ENCODE measurements at regions not wholly inside any gene's neighbourhood (a gene's known extent, or its start where the extent isn't known, plus 50 kb on each side); places are given as distances from the start of the nearest gene placed in this dataset.
"Not testable (repeated sequence)": the region's sequence is repeated elsewhere in the genome, so short reads cannot be mapped to it uniquely, and the experiment has no call there.

- not testable (repeated sequence) for H3K9me3 Mint-ChIP-seq; DNase-seq; ATAC-seq (replicated peaks in 1 of 2); H3K27me3 Mint-ChIP-seq (ENCODE audit: low read depth); H3K4me1 Mint-ChIP-seq (ENCODE audit: low read depth); H3K36me3 Mint-ChIP-seq (ENCODE audit: insufficient read depth in 2 of 2); H3K27ac Mint-ChIP-seq; H3K4me3 Mint-ChIP-seq
Observed at GRCh38 chr3:88303331-88303904, 153.7 kb downstream of the C3orf38 start.

DNA sequence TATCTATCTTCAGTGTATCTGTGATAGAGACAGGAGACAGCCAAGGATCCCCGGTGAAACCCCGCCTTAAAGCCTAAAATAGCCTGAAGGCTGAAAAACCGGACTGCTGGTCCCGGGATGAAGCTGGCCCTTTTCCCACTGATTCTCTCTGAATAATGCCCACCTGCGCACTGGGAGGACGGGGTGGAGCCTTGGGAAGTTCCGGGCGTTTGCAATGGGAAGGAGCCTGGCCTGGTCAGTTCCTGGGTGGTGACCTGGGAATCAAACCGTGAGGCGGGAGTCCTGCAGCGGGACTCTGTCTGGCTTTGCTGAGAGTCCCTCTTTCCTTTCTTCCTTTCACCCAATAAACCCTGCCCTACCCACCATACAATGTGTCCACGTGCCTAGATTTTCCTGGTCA is 157.9 kb downstream of the C3orf38 start:
- H3K9me3 Mint-ChIP-seq, result peaks cover 0 to 2% of the 10 kb centered on the region in 2 donors
- ATAC-seq (replicated peaks in 1 of 2) (no peak), DNase-seq (no peak)
- H3K36me3 Mint-ChIP-seq (ENCODE audit: insufficient read depth in 2 of 2), result no peaks in the 10 kb centered on the region
- no peak overlapping the region for H3K27ac Mint-ChIP-seq
- H3K4me1 Mint-ChIP-seq (ENCODE audit: low read depth), result no peaks in the 10 kb centered on the region
- H3K4me3 Mint-ChIP-seq, result no peak overlapping the region
- no peaks in the 10 kb centered on the region for H3K27me3 Mint-ChIP-seq (ENCODE audit: low read depth)

GRCh38 chr3:88311826-88312225 is 162.1 kb downstream of the C3orf38 start:
- DNase-seq, result no peak
- ATAC-seq (replicated peaks in 1 of 2), result no peak
- Mint-ChIP-seq H3K36me3 (ENCODE audit: insufficient read depth in 2 of 2) (no peaks in the 10 kb centered on the region), H3K27me3 (ENCODE audit: low read depth) (no peaks in the 10 kb centered on the region), H3K27ac (no peak overlapping the region), H3K4me3 (no peak overlapping the region), H3K9me3 (no peaks in the 10 kb centered on the region), H3K4me1 (ENCODE audit: low read depth) (no peaks in the 10 kb centered on the region)

GRCh38 chr3:88312256-88312655 is 162.5 kb downstream of the C3orf38 start:
- Mint-ChIP-seq H3K4me3 (no peak overlapping the region), H3K4me1 (ENCODE audit: low read depth) (no peaks in the 10 kb centered on the region), H3K27me3 (ENCODE audit: low read depth) (no peaks in the 10 kb centered on the region), H3K9me3 (no peaks in the 10 kb centered on the region), H3K27ac (no peak overlapping the region), H3K36me3 (ENCODE audit: insufficient read depth in 2 of 2) (no peaks in the 10 kb centered on the region)
- ATAC-seq (replicated peaks in 1 of 2) (no peak), DNase-seq (no peak)

DNA sequence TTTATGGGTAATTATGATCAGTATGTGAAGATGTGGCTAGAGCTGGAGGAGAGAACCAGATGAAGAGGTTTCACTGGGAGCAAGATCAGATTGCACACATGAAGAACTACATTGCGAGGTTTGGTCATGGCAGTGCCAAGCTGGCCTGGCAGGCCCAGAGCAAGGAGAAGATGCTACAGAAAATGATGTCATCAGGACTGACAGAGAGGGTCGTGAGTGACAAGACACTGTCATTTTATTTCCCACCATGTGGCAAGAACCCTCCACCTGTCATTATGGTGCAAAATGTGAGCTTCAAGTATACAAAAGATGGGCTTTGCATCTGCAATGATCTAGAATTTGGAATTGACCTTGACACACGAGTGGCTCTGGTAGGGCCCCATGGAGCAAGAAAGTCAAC is 168.3 kb downstream of the C3orf38 start:
- Mint-ChIP-seq H3K4me1 (ENCODE audit: low read depth) (no peaks in the 10 kb centered on the region), H3K36me3 (ENCODE audit: insufficient read depth in 2 of 2) (no peaks in the 10 kb centered on the region), H3K4me3 (no peak overlapping the region), H3K27me3 (ENCODE audit: low read depth) (no peaks in the 10 kb centered on the region), H3K27ac (no peak overlapping the region), H3K9me3 (peaks cover 0 to 3% of the 10 kb centered on the region in 2 donors)
- DNase-seq, result no peak
- no peak for ATAC-seq (replicated peaks in 1 of 2)

DNA sequence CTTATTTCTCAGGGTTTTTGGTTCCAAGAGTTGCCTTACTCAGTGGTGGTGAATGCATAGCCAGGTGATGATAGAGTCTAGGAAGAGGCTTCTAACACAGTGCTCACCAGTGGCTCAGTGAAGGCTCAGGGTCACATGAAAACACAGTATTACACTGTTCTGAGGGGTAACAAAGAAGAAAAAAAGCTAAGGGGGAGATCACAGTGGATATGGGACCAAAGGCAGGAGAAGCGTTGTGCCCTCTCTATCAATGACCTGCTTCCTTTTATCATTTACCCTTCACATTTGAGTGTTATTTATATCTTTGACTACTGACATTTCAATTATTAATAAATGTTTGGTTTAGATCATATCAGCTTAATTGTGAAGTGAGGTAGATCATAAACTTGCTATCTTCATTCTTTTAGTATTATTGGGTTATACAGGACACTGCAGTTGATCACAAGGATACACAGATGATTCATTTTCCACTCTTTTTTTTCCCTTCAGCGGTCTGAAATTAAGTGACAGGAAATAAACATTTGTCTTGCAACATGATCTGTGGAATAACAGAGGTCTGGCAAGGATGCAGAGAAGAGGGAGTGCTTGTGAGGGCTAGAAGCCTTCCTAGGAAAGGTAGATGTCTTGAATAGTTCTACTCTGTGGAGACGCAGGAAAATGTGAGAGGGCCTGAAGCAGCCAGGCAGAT is 171.7 kb downstream of the C3orf38 start:
- DNase-seq (no peak), ATAC-seq (replicated peaks in 1 of 2) (no peak)
- Mint-ChIP-seq H3K27me3 (ENCODE audit: low read depth) (no peaks in the 10 kb centered on the region), H3K9me3 (peaks cover 0 to 3% of the 10 kb centered on the region in 2 donors), H3K36me3 (ENCODE audit: insufficient read depth in 2 of 2) (no peaks in the 10 kb centered on the region), H3K27ac (no peak overlapping the region), H3K4me1 (ENCODE audit: low read depth) (no peaks in the 10 kb centered on the region), H3K4me3 (no peak overlapping the region)

DNA sequence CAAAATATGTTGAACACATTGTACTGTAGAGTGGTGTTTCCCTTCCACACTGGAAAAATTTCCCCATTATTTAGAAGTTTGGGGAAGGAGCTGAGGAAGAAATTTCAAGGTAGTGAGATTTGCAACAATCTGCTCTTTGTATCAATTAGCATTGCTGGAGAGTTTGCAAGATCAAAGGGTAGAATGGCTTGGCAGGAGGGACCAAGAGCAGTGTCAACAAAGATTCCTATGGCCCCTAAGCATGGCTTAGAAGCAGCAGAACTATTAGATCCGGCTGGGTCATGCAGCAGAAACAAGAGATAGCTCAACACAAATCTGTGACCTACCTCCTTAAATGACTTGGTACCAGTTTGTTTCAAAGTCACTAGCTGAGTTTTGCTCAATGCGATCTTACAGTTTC is 175.0 kb downstream of the C3orf38 start:
- DNase-seq (no peak), ATAC-seq (replicated peaks in 1 of 2) (no peak)
- H3K27ac Mint-ChIP-seq, result no peak overlapping the region
- H3K9me3 Mint-ChIP-seq, result peaks cover 0 to 2% of the 10 kb centered on the region in 2 donors
- no peaks in the 10 kb centered on the region for H3K27me3 Mint-ChIP-seq (ENCODE audit: low read depth)
- no peaks in the 10 kb centered on the region for H3K36me3 Mint-ChIP-seq (ENCODE audit: insufficient read depth in 2 of 2)
- H3K4me3 Mint-ChIP-seq, result no peak overlapping the region
- H3K4me1 Mint-ChIP-seq (ENCODE audit: low read depth), result no peaks in the 10 kb centered on the region

- Mint-ChIP-seq H3K9me3 (peaks cover 12 to 16% of the 10 kb centered on the region in 2 donors), H3K27me3 (ENCODE audit: low read depth) (no peaks in the 10 kb centered on the region), H3K4me3 (no peak overlapping the region)
Observed at GRCh38 chr3:88334187-88334868, 184.6 kb downstream of the C3orf38 start.

DNA sequence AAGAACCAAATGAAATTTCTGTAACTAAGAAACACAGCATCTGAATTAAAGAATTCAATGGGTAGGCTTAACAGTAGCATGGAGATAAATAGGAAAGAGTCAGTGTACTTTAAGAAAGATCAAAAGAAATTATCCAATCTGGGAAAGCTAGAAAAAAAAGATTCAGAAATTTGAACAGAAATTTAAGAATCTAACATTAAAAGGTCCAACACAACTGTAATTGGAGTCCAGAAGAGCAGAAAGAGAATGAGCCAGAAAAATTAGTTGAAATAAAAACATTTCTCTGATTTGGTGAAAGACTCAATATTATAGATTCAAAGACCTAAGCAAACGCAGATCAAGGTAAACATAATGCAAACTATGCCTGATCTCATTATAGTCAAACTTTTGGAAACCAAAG is 187.1 kb downstream of the C3orf38 start:
- no peaks in the 10 kb centered on the region for H3K36me3 Mint-ChIP-seq (ENCODE audit: insufficient read depth in 2 of 2)
- H3K4me1 Mint-ChIP-seq (ENCODE audit: low read depth), result no peaks in the 10 kb centered on the region
- DNase-seq, result no peak
- no peak overlapping the region for H3K4me3 Mint-ChIP-seq
- no peaks in the 10 kb centered on the region for H3K27me3 Mint-ChIP-seq (ENCODE audit: low read depth)
- H3K9me3 Mint-ChIP-seq, result peaks cover 12 to 16% of the 10 kb centered on the region in 2 donors
- no peak overlapping the region for H3K27ac Mint-ChIP-seq
- no peak for ATAC-seq (replicated peaks in 1 of 2)

More at GRCh38 chr3:88334187-88334868, 184.6 kb downstream of the C3orf38 start:
- Mint-ChIP-seq H3K27ac (no peak overlapping the region), H3K4me1 (ENCODE audit: low read depth) (no peaks in the 10 kb centered on the region), H3K36me3 (ENCODE audit: insufficient read depth in 2 of 2) (no peaks in the 10 kb centered on the region)
- no peak for ATAC-seq (replicated peaks in 1 of 2)
- no peak for DNase-seq

DNA sequence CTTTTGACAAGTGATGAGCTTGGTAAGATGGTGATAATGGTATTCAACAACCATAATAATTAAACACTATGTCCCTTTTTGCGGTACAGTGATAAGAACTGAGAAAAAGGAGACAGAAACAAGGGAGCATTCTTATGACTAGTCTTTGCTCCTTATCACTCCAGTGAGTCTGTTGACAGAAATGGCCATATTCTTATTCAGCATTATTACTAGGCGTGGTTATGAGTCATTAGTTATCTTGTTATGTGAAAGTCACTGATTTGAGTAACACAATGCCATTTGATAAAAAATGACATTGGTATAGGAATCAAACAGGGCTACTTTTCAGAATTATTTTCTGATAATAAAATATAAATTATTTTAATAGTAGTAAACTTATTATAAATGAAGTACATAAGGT is 193.5 kb downstream of the C3orf38 start:
- no peaks in the 10 kb centered on the region for H3K36me3 Mint-ChIP-seq (ENCODE audit: insufficient read depth in 2 of 2)
- peaks cover 0 to 4% of the 10 kb centered on the region in 2 donors for H3K9me3 Mint-ChIP-seq
- H3K27me3 Mint-ChIP-seq (ENCODE audit: low read depth), result no peaks in the 10 kb centered on the region
- no peak for ATAC-seq (replicated peaks in 1 of 2)
- H3K4me3 Mint-ChIP-seq, result no peak overlapping the region
- DNase-seq, result no peak
- H3K4me1 Mint-ChIP-seq (ENCODE audit: low read depth), result no peaks in the 10 kb centered on the region
- no peak overlapping the region for H3K27ac Mint-ChIP-seq

- ATAC-seq (replicated peaks in 1 of 2), result no peak
- no peaks in the 10 kb centered on the region for H3K36me3 Mint-ChIP-seq (ENCODE audit: insufficient read depth in 2 of 2)
- no peaks in the 10 kb centered on the region for H3K27me3 Mint-ChIP-seq (ENCODE audit: low read depth)
- no peak overlapping the region for H3K27ac Mint-ChIP-seq
- no peak for DNase-seq
- no peaks in the 10 kb centered on the region for H3K4me1 Mint-ChIP-seq (ENCODE audit: low read depth)
- no peak overlapping the region for H3K4me3 Mint-ChIP-seq
- peaks cover 0 to 5% of the 10 kb centered on the region in 2 donors for H3K9me3 Mint-ChIP-seq
Observed at GRCh38 chr3:88346643-88347042, 196.9 kb downstream of the C3orf38 start.

DNA sequence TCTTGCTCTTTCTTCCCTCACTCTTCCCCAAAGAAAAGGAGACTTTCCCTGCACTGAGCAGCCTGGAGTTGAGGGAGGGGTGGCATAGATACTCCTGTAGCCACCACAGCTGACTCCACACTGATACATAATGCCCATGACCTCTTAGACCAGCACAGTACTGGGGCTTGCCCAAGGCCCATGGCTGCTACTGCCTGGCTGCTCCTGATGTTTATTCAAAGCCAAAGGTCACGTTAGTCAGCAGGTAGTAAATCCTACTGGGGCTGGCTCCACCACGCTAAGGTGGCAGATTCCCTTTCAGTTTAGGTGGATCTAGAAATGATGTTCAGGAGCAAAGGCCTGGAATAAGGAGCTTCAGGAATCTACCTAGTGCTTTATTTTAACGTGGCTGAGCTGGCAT is 212.7 kb downstream of the C3orf38 start:
- Mint-ChIP-seq H3K4me3 (no peak overlapping the region), H3K27me3 (ENCODE audit: low read depth) (no peaks in the 10 kb centered on the region), H3K4me1 (ENCODE audit: low read depth) (no peaks in the 10 kb centered on the region), H3K9me3 (no peaks in the 10 kb centered on the region), H3K27ac (no peak overlapping the region), H3K36me3 (ENCODE audit: insufficient read depth in 2 of 2) (no peaks in the 10 kb centered on the region)
- ATAC-seq (replicated peaks in 1 of 2), result no peak
- no peak for DNase-seq

- ATAC-seq (replicated peaks in 1 of 2) (no peak), DNase-seq (no peak)
- Mint-ChIP-seq H3K9me3 (peaks cover 0 to 2% of the 10 kb centered on the region in 2 donors), H3K27me3 (ENCODE audit: low read depth) (no peaks in the 10 kb centered on the region), H3K4me1 (ENCODE audit: low read depth) (no peaks in the 10 kb centered on the region), H3K27ac (no peak overlapping the region), H3K36me3 (ENCODE audit: insufficient read depth in 2 of 2) (peaks cover 0 to 1% of the 10 kb centered on the region in 2 donors), H3K4me3 (no peak overlapping the region)
Observed at GRCh38 chr3:88364926-88365325, 215.2 kb downstream of the C3orf38 start.
